ENCODE measurements at regions not wholly inside any gene's neighbourhood (a gene's known extent, or its start where the extent isn't known, plus 50 kb on each side); places are given as distances from the start of the nearest gene placed in this dataset.

DNA sequence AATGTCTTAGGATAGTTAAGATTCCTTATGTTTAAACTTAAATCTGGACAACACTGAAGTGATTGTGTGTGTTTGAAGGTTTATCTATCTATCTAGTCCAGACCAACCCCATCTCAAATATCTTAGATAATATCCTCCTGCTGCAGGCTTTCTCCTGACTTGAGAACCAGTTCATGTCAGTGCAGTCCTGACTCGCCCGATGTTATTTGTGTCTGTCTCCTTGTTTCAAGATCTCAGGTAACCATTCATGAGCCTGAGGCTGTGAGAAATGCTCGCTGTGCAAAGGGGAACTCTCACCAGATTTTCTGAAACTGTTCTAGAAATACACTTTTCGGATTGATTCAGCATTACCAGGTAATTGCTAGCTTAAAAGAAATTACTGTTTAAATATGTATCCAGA lies 356.2 kb downstream of the SNAPC1 start:
- TF ChIP-seq, protein P1, sequence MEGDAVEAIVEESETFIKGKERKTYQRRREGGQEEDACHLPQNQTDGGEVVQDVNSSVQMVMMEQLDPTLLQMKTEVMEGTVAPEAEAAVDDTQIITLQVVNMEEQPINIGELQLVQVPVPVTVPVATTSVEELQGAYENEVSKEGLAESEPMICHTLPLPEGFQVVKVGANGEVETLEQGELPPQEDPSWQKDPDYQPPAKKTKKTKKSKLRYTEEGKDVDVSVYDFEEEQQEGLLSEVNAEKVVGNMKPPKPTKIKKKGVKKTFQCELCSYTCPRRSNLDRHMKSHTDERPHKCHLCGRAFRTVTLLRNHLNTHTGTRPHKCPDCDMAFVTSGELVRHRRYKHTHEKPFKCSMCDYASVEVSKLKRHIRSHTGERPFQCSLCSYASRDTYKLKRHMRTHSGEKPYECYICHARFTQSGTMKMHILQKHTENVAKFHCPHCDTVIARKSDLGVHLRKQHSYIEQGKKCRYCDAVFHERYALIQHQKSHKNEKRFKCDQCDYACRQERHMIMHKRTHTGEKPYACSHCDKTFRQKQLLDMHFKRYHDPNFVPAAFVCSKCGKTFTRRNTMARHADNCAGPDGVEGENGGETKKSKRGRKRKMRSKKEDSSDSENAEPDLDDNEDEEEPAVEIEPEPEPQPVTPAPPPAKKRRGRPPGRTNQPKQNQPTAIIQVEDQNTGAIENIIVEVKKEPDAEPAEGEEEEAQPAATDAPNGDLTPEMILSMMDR (IDR thresholded peaks at IDR 0.05; ENCODE audit: insufficient read depth, low read length, poor library complexity, severe bottlenecking) = no peak
- TF ChIP-seq EZH2phosphoT487 (conservative IDR thresholded peaks at IDR 0.05; ENCODE audit: low read length) = no peak

All from SU-DHL-6 (cell line).